ENCODE measurements at regions not wholly inside any gene's neighbourhood (a gene's known extent, or its start where the extent isn't known, plus 50 kb on each side); places are given as distances from the start of the nearest gene placed in this dataset.

DNA sequence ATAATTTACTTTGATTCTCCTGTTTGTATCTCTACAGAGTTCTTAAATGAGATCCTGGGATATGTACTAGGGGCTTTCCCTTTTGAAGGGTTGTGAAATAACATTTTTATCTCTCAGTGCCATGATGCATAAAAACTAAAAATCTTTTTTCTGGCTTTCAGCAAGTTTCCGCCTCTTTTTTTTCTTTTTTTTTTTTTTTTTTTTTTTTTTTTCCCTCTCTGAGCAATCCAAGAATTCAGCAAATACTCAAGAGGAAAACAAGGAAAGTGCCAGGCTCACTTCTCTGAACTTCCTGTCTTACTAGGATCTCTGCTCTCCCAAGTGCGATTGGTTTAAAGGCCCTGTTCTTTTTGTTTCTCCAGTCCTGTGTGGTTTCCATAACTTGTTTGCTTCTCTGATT is 79.9 kb downstream of the HYCC1 start:
- ATAC-seq (peak in 4 of 8 donors; percentile 30 to 65 (median 48)), DNase-seq (no peak)
- Histone ChIP-seq H3K4me3 (no peak overlapping the region), H3K27me3 (no peaks in the 10 kb centered on the region), H3K27ac (peak overlapping the region in 5 of 10 donors; percentile 8 to 37 (median 32)), H3K9me3 (peaks cover 0 to 17% (median 0%) of the 10 kb centered on the region in 11 donors), H3K4me1 (peaks cover 0 to 21% (median 12%) of the 10 kb centered on the region in 9 donors), H3K36me3 (peaks cover 0 to 3% (median 0%) of the 10 kb centered on the region in 9 donors)
- TF ChIP-seq, protein P1, sequence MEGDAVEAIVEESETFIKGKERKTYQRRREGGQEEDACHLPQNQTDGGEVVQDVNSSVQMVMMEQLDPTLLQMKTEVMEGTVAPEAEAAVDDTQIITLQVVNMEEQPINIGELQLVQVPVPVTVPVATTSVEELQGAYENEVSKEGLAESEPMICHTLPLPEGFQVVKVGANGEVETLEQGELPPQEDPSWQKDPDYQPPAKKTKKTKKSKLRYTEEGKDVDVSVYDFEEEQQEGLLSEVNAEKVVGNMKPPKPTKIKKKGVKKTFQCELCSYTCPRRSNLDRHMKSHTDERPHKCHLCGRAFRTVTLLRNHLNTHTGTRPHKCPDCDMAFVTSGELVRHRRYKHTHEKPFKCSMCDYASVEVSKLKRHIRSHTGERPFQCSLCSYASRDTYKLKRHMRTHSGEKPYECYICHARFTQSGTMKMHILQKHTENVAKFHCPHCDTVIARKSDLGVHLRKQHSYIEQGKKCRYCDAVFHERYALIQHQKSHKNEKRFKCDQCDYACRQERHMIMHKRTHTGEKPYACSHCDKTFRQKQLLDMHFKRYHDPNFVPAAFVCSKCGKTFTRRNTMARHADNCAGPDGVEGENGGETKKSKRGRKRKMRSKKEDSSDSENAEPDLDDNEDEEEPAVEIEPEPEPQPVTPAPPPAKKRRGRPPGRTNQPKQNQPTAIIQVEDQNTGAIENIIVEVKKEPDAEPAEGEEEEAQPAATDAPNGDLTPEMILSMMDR (IDR thresholded peaks at IDR 0.05): no peak
- WGBS, 2 donors: 49 to 50% methylated on average over 2 of the region's 2 CpGs
- intact Hi-C loops (cut with DNase I): no loop called here

DNA sequence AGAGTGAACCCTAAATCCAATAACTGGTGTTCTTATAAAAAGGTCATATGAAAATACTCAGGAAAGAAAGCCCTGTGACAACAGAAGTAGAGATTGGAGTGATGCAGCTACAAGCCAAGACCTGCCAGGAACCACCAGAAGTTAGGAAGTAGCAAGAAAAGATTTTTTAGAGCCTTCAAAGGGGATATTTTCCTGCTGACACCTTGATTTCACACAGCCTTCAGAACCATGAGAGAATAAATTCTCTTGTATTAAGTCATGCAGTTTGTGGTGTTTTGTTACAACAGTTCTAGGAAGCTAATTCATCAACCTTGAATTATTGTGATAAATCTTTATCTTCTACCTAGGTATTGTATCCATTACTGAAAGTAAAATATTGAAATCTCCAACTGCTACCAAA is 81.0 kb downstream of the HYCC1 start:
- no peak overlapping the region for H3K4me3 ChIP-seq
- H3K4me1 ChIP-seq: peaks cover 0 to 21% (median 12%) of the 10 kb centered on the region in 9 donors
- H3K9me3 ChIP-seq: peaks cover 0 to 17% (median 0%) of the 10 kb centered on the region in 11 donors
- DNase-seq: no peak
- no peaks in the 10 kb centered on the region for H3K27me3 ChIP-seq
- TF ChIP-seq, protein P1 (IDR thresholded peaks at IDR 0.05): no peak
- intact Hi-C loops (cut with DNase I): no loop called here
- H3K36me3 ChIP-seq: no peaks in the 10 kb centered on the region
- ATAC-seq: no peak
- no peak overlapping the region for H3K27ac ChIP-seq

DNA sequence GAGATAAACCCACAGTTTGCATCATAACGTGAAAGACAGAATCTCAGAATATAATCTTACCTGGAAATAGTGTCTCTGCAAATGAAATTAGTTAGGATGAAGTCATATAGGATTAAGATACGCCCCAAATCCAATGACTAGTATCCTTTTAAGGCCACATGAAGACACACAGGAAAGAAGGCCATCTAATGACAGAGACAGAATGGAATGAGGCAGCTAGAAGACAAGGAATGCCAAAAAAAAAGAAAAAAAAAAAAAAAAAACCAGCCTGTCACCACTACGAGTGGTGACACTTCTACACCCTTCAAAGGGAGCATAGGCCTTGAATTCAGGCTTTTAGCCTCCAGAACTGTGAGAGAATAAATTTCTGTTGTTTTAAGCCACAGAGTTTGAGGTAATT is 82.9 kb downstream of the HYCC1 start:
- TF ChIP-seq, protein P1 (IDR thresholded peaks at IDR 0.05): no peak
- ATAC-seq (no peak), DNase-seq (no peak)
- peaks cover 0 to 21% (median 12%) of the 10 kb centered on the region in 9 donors for H3K4me1 ChIP-seq
- 74 to 83% methylated on average over 3 of the region's 3 CpGs for WGBS, 2 donors
- peaks cover 0 to 17% (median 0%) of the 10 kb centered on the region in 11 donors for H3K9me3 ChIP-seq
- H3K4me3 ChIP-seq: no peak overlapping the region
- intact Hi-C loops (cut with DNase I): no loop called here
- no peaks in the 10 kb centered on the region for H3K27me3 ChIP-seq
- H3K36me3 ChIP-seq: no peaks in the 10 kb centered on the region
- no peak overlapping the region for H3K27ac ChIP-seq

DNA sequence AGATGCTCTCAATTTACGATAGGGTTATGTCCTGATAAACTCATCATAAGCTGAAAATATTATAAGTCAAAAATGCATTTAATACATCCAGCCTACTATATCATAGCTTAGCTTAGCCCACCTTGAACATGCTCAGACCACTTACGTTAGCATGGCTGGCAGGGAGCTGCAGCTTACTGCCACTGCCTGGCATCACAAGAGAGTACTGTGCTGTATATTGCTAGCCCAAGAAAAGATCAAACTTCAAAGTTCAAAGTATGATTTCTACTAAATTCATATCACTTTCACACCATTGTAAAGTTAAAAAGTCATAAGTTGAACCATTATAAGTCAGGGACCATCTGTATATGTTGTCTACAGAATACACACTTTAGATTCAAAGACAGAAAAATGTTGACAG is 91.6 kb downstream of the HYCC1 start:
- 97 to 99% methylated on average over 2 of the region's 2 CpGs for WGBS, 2 donors
- DNase-seq (no peak), ATAC-seq (no peak)
- no peaks in the 10 kb centered on the region for H3K4me1 ChIP-seq
- H3K27me3 ChIP-seq: no peaks in the 10 kb centered on the region
- TF ChIP-seq, protein P1 (IDR thresholded peaks at IDR 0.05): no peak
- no peak overlapping the region for H3K4me3 ChIP-seq
- intact Hi-C loops (cut with DNase I): no loop called here
- no peak overlapping the region for H3K27ac ChIP-seq
- H3K9me3 ChIP-seq: peaks cover 0 to 10% (median 0%) of the 10 kb centered on the region in 11 donors
- peaks cover 0 to 4% (median 0%) of the 10 kb centered on the region in 9 donors for H3K36me3 ChIP-seq
